ENCODE measurements at regions not wholly inside any gene's neighbourhood (a gene's known extent, or its start where the extent isn't known, plus 50 kb on each side); places are given as distances from the start of the nearest gene placed in this dataset.
"Not testable (repeated sequence)": the region's sequence is repeated elsewhere in the genome, so short reads cannot be mapped to it uniquely, and the experiment has no call there.

DNA sequence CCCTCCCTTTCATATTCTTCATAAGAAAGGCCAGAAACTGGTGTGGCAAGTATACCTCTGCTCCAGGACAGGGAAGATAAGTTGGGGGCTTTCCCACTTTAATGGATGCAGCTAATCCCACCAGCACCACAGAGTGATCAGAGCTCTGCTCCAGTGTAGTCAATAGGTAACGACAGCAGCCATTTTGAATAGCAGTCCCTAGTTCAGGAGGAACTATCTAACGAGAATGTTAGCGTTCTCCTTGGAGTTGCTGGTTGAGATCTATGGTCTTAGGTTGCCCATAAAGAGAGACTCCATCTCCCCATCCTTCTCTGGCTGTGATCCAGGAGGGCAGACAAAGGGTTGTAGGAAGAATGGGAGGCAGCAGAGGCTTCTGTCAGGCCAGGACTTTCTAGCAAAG, 64.0 kb upstream of the CCDC90B start:
- Histone ChIP-seq H3K4me3 (no peak overlapping the region), H3K9me3 (no peaks in the 10 kb centered on the region), H3K27ac (replicated peaks in 1 of 4) (no peak overlapping the region), H3K36me3 (no peaks in the 10 kb centered on the region), H3K4me1 (no peaks in the 10 kb centered on the region), H3K27me3 (no peaks in the 10 kb centered on the region)
- WGBS: 94% methylated on average over 3 of the region's 3 CpGs
- DNase-seq (ENCODE audit: extremely low spot score): peak; percentile 62
- no peak for TF ChIP-seq POLR2A (IDR thresholded peaks at IDR 0.05; ENCODE audit: low read depth)
- TF ChIP-seq, protein P1, sequence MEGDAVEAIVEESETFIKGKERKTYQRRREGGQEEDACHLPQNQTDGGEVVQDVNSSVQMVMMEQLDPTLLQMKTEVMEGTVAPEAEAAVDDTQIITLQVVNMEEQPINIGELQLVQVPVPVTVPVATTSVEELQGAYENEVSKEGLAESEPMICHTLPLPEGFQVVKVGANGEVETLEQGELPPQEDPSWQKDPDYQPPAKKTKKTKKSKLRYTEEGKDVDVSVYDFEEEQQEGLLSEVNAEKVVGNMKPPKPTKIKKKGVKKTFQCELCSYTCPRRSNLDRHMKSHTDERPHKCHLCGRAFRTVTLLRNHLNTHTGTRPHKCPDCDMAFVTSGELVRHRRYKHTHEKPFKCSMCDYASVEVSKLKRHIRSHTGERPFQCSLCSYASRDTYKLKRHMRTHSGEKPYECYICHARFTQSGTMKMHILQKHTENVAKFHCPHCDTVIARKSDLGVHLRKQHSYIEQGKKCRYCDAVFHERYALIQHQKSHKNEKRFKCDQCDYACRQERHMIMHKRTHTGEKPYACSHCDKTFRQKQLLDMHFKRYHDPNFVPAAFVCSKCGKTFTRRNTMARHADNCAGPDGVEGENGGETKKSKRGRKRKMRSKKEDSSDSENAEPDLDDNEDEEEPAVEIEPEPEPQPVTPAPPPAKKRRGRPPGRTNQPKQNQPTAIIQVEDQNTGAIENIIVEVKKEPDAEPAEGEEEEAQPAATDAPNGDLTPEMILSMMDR (IDR thresholded peaks at IDR 0.05): no peak
- intact Hi-C loops (cut with DNase I): no loop called here

GRCh38 chr11:83349296-83349695, 63.1 kb upstream of the CCDC90B start:
- WGBS: 67% methylated on average over 8 of the region's 8 CpGs

DNA sequence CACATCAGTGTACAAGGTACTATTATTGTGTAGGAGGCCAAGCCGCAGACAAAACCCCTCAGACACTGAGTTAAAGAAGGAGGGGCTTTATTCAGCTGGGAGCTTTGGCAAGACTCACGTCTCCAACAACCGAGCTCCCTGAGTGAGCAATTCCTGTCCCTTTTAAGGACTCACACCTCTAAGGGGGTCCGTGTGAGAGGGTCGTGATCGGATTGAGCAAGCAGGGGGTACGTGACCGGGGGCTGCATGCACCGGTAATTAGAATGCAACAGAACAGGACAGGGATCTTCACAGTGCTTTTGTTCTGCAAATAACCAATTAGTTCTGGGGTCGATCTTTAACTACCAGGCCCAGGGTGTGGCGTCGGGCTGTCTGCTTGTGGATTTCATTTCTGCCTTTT, 60.5 kb upstream of the CCDC90B start:
- H3K27ac ChIP-seq (replicated peaks in 1 of 4); H3K4me3 ChIP-seq; H3K27me3 ChIP-seq; H3K4me1 ChIP-seq; H3K36me3 ChIP-seq; H3K9me3 ChIP-seq; intact Hi-C loops (cut with DNase I): not testable (repeated sequence)
- DNase-seq (ENCODE audit: extremely low spot score): peak; percentile 53
- WGBS: 90% methylated on average over 12 of the region's 12 CpGs

More at GRCh38 chr11:83349296-83349695, 63.1 kb upstream of the CCDC90B start:
- intact Hi-C loops (cut with DNase I): no loop called here
- H3K4me1 ChIP-seq: no peaks in the 10 kb centered on the region
- no peak for TF ChIP-seq POLR2AphosphoS5 (IDR thresholded peaks at IDR 0.05)
- no peak for TF ChIP-seq EP300 (IDR thresholded peaks at IDR 0.05)
- no peak for TF ChIP-seq POLR2A (IDR thresholded peaks at IDR 0.05; ENCODE audit: low read depth)
- TF ChIP-seq, protein P1 (IDR thresholded peaks at IDR 0.05): no peak
- H3K9me3 ChIP-seq: no peaks in the 10 kb centered on the region
- DNase-seq (ENCODE audit: extremely low spot score): peak; percentile 24
- H3K27ac ChIP-seq (replicated peaks in 1 of 4): no peak overlapping the region
- no peak overlapping the region for H3K4me3 ChIP-seq
- H3K36me3 ChIP-seq: no peaks in the 10 kb centered on the region
- H3K27me3 ChIP-seq: no peaks in the 10 kb centered on the region

GRCh38 chr11:83344521-83344920, 58.4 kb upstream of the CCDC90B start:
- H3K27me3 ChIP-seq; intact Hi-C loops (cut with DNase I); H3K27ac ChIP-seq (replicated peaks in 1 of 4); H3K36me3 ChIP-seq; H3K4me1 ChIP-seq; H3K4me3 ChIP-seq; H3K9me3 ChIP-seq: not testable (repeated sequence)
- 90% methylated on average over 9 of the region's 9 CpGs for WGBS
- DNase-seq (ENCODE audit: extremely low spot score): peak; percentile 19

DNA sequence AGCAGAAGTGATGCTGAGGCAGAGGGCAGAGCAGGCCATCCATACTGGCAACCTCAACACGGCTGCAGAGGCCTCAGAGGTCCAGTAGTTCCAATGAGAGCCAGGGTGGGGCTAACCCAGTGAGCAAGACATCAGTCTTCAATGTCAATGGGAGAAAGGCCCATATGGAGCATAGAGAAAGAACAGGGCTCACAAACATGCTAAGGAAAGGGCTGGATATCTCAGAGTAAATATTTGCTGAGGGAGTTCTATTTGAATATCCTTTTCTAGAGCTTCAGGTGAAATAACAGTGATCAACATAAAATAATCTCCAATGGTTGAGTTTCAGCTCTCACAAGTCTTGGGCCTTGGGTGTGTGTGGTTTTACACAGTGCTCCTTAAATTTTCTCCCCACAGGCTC, 50.8 kb upstream of the CCDC90B start:
- no peaks in the 10 kb centered on the region for H3K9me3 ChIP-seq
- no peaks in the 10 kb centered on the region for H3K36me3 ChIP-seq
- no peaks in the 10 kb centered on the region for H3K27me3 ChIP-seq
- H3K4me1 ChIP-seq: no peaks in the 10 kb centered on the region
- H3K4me3 ChIP-seq: no peak overlapping the region
- H3K27ac ChIP-seq (replicated peaks in 1 of 4): no peak overlapping the region
- DNase-seq (ENCODE audit: extremely low spot score): peak; percentile 17
- intact Hi-C loops (cut with DNase I): no loop called here
- no peak for TF ChIP-seq POLR2AphosphoS5 (IDR thresholded peaks at IDR 0.05)
- TF ChIP-seq POLR2A (IDR thresholded peaks at IDR 0.05; ENCODE audit: low read depth): no peak
- TF ChIP-seq, protein P1 (IDR thresholded peaks at IDR 0.05): no peak
- no peak for TF ChIP-seq EP300 (IDR thresholded peaks at IDR 0.05)
- WGBS: 0% methylated on average over 1 of the region's 1 CpG

Small RNA genes lying in the stretch of these regions (small RNA-seq; reads per million reads assigned to genes)
- 0 reads per million in 3 donors for gene RF01974

All from esophagus muscularis mucosa (tissue), 4 donors.